Upper lobe of left lung (tissue), 6 donors: ENCODE measurements at regions not wholly inside any gene's neighbourhood (a gene's known extent, or its start where the extent isn't known, plus 50 kb on each side); places are given as distances from the start of the nearest gene placed in this dataset.

Experiments used
- ATAC-seq, 2 donors: fragments of 200-7000 bp; cut with Tn5 transposase; one replicate each; pipeline ENCODE4 v1.9.1; 2022; ENCODE audit warnings: mild to moderate bottlenecking in 2 of 2, moderate library complexity in 2 of 2; ENCODE audit not compliant: low FRiP score in 2 of 2
- DNase-seq, 2 donors: peaks; one replicate each; pipeline ENCODE4 v3.0.0-alpha.2; 2019 to 2020
- H3K27ac ChIP-seq, 4 donors: fragments of 200-600 bp; sonication (generic); one replicate each; pipeline ENCODE4 v1.5.1; 2016 to 2019
- H3K27me3 ChIP-seq, 4 donors: fragments of 200-600 bp; sonication (generic); one replicate each; pipeline ENCODE4 v1.5.1; 2017 to 2019
- H3K36me3 ChIP-seq, 4 donors: fragments of 200-600 bp; sonication (generic); one replicate each; pipeline ENCODE4 v1.5.1; 2016 to 2019
- H3K4me1 ChIP-seq, 4 donors: fragments of 200-600 bp; sonication (generic); one replicate each; pipeline ENCODE4 v1.5.1; 2018 to 2019
- H3K4me3 ChIP-seq, 4 donors: fragments of 200-600 bp; sonication (generic); one replicate each; pipeline ENCODE4 v1.5.1; 2017 to 2019; ENCODE audit warnings: mild to moderate bottlenecking in 2 of 4, moderate library complexity in 1 of 4
- H3K9me3 ChIP-seq, 4 donors: fragments of 200-600 bp; sonication (generic); one replicate each; pipeline ENCODE4 v1.5.1; 2018 to 2019
- EP300 ChIP-seq, 4 donors: sonication (generic); formaldehyde crosslinking; IDR thresholded peaks; one replicate each; pipeline ENCODE4 v1.5.1; 2017; ENCODE audit warnings: antibody characterized with exemption in 4 of 4, control low read depth in 2 of 4
- POLR2A ChIP-seq, 4 donors: fragments of 450-650 bp; IDR thresholded peaks; one replicate each; pipeline ENCODE4 v1.5.1; 2016 to 2017; ENCODE audit warnings: antibody characterized with exemption in 4 of 4, mild to moderate bottlenecking in 2 of 4
- POLR2AphosphoS5 ChIP-seq, 2 donors: sonication (generic); formaldehyde crosslinking; IDR thresholded peaks; one replicate each; pipeline ENCODE4 v1.5.1; 2017; ENCODE audit warnings: antibody characterized with exemption in 2 of 2
- WGBS, 2 donors: methylation state at CpG; one replicate each; pipeline ENCODE4 v1.1.5; 2017 to 2018; 5-methylcytosine and 5-hydroxymethylcytosine counted together
- TF ChIP-seq, protein P1 (sequence below), 6 experiments: fragments of 450-650 bp in 4 of 6; fragments of 200-600 bp in 2 of 6; sonication (generic) in 2 of 6; IDR thresholded peaks; one replicate each; pipeline ENCODE4 v1.5.1; 2016 to 2019; ENCODE audit warnings: antibody characterized with exemption in 6 of 6
- donor health status: DM: no; HTN: no; CAD: no; lungs with moderate emphysema.
- donor health status: DM: no; HTN: yes; CAD: no; lungs with severe emphysema.

DNA sequence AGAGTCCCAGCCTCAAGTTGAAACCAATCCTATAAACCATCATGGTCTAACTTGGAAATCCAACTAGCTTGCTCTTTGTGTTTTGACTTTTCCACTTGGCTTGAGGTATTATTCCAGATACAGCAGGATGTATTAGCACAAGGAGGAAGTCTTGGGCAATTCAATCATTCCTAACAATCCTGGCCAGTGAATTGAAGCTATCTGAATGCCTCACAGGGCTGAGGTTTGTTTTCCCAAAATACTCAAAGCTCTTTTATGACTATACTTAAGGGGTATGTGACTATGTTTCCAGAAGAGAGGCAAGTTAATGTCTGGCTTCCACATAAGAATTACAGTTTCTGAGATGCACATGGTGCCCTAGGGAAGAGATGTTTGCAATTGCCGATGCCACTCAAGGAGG is 66.8 kb upstream of the SH3RF1 start:
- H3K4me1 ChIP-seq = no peaks in the 10 kb centered on the region
- no peak overlapping the region for H3K27ac ChIP-seq
- no peaks in the 10 kb centered on the region for H3K27me3 ChIP-seq
- TF ChIP-seq, protein P1, sequence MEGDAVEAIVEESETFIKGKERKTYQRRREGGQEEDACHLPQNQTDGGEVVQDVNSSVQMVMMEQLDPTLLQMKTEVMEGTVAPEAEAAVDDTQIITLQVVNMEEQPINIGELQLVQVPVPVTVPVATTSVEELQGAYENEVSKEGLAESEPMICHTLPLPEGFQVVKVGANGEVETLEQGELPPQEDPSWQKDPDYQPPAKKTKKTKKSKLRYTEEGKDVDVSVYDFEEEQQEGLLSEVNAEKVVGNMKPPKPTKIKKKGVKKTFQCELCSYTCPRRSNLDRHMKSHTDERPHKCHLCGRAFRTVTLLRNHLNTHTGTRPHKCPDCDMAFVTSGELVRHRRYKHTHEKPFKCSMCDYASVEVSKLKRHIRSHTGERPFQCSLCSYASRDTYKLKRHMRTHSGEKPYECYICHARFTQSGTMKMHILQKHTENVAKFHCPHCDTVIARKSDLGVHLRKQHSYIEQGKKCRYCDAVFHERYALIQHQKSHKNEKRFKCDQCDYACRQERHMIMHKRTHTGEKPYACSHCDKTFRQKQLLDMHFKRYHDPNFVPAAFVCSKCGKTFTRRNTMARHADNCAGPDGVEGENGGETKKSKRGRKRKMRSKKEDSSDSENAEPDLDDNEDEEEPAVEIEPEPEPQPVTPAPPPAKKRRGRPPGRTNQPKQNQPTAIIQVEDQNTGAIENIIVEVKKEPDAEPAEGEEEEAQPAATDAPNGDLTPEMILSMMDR (IDR thresholded peaks at IDR 0.05) = no peak
- TF ChIP-seq POLR2AphosphoS5 (IDR thresholded peaks at IDR 0.05) = no peak
- TF ChIP-seq EP300 (IDR thresholded peaks at IDR 0.05) = no peak
- TF ChIP-seq POLR2A (IDR thresholded peaks at IDR 0.05) = no peak
- peaks cover 0 to 5% (median 0%) of the 10 kb centered on the region in 4 donors for H3K9me3 ChIP-seq
- no peak overlapping the region for H3K4me3 ChIP-seq
- WGBS, 2 donors = 100% methylated on average over 1 of the region's 1 CpG
- ATAC-seq (no peak), DNase-seq (no peak)
- no peaks in the 10 kb centered on the region for H3K36me3 ChIP-seq

DNA sequence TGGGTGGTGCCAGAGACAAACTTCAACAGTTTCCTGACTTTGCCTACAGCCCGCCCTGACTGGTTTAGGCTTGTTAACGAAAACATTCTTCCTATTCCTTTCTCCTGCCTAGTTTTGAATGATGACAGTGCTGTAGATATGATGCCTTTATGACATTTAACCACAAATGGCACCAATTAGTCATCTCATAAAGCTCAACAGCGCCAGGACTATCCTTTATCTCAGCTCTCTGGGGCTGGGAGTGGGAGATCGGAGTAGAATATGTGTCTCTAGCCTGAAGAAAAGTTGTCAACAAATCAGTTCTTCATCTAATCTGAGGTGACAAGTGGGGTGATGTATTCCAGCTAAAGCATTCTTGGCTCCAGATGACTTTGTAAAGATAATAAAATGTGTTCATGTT is 64.6 kb upstream of the SH3RF1 start:
- TF ChIP-seq POLR2A (IDR thresholded peaks at IDR 0.05) = no peak
- WGBS, 2 donors = 82 to 87% methylated on average over 4 of the region's 4 CpGs
- DNase-seq (no peak), ATAC-seq (no peak)
- Histone ChIP-seq H3K4me3 (no peak overlapping the region), H3K27me3 (no peaks in the 10 kb centered on the region), H3K4me1 (no peaks in the 10 kb centered on the region), H3K9me3 (peaks cover 0 to 5% (median 0%) of the 10 kb centered on the region in 4 donors), H3K36me3 (no peaks in the 10 kb centered on the region), H3K27ac (no peak overlapping the region)

DNA sequence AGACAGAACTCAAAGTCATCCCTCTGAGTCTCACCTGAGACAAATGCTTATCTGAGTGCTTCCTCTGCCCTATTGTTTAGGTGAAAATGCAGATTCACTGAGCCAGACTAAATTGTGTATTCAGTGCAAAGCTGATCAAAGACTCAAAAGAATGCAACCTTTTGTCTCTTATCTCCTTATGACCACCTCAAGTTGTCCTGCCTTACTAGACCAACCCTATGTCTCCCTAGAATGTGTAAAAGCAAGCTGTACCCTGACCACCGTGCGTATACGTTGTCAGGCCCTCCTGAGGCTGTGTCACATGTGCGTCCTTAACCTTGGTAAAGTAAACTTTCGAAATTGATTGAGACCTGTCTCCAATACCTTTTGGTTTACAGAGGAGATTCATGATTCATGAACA is 63.6 kb upstream of the SH3RF1 start:
- no peak for ATAC-seq
- no peak for DNase-seq
- H3K9me3 ChIP-seq = peaks cover 0 to 5% (median 0%) of the 10 kb centered on the region in 4 donors
- TF ChIP-seq EP300 (IDR thresholded peaks at IDR 0.05) = no peak
- TF ChIP-seq, protein P1 (IDR thresholded peaks at IDR 0.05) = no peak
- no peak for TF ChIP-seq POLR2A (IDR thresholded peaks at IDR 0.05)
- TF ChIP-seq POLR2AphosphoS5 (IDR thresholded peaks at IDR 0.05) = no peak
- H3K4me3 ChIP-seq = no peak overlapping the region
- H3K27me3 ChIP-seq = no peaks in the 10 kb centered on the region
- no peaks in the 10 kb centered on the region for H3K36me3 ChIP-seq
- H3K27ac ChIP-seq = no peak overlapping the region
- H3K4me1 ChIP-seq = no peaks in the 10 kb centered on the region
- 71 to 92% methylated on average over 5 of the region's 5 CpGs for WGBS, 2 donors

DNA sequence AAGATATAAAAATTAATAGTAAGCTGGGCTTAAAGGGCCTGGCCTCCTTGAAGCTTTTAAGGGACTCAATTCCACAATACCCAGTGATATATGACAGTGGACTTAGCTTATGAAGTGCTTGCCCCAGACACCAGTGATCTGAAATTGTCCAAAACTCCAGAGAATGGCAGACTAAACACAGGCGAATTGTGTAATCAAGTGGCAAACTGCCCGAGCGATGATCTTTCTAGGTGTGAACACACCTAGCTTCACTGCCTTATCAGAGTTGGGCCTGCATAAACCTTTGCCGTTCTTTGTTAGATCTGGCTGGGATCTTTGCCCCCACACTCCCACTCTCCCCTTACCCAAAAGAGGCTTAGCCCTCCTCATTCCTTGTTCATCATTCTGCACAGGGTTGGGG is 62.5 kb upstream of the SH3RF1 start:
- H3K9me3 ChIP-seq = peaks cover 0 to 5% (median 0%) of the 10 kb centered on the region in 4 donors
- no peaks in the 10 kb centered on the region for H3K27me3 ChIP-seq
- TF ChIP-seq, protein P1 (IDR thresholded peaks at IDR 0.05) = no peak
- TF ChIP-seq EP300 (IDR thresholded peaks at IDR 0.05) (no peak), POLR2AphosphoS5 (IDR thresholded peaks at IDR 0.05) (no peak), POLR2A (IDR thresholded peaks at IDR 0.05) (no peak)
- no peak overlapping the region for H3K27ac ChIP-seq
- H3K4me3 ChIP-seq = no peak overlapping the region
- no peak for DNase-seq
- WGBS, 2 donors = 92 to 97% methylated on average over 1 to 4 of the region's 4 CpGs
- no peak for ATAC-seq
- H3K4me1 ChIP-seq = no peaks in the 10 kb centered on the region
- no peaks in the 10 kb centered on the region for H3K36me3 ChIP-seq

DNA sequence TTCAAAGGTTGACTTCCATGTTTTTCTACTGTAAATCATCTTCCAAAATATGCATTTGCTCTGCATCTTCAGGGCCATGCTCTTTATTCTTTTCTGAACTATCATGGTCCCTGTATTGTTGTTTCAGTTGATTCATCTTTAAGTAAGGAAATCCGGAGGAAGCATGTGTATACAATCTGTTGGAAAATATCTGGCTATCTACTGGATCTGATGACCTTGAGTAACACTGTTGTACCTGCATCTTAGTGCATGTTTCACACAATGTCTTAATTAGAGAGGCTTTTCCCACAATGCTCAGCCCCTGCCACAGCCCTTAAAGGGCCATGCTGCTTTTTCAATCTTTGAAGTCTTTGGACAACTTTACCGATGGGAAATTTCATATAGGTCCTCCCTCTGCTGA is 61.8 kb upstream of the SH3RF1 start:
- ATAC-seq = no peak

More for the DNA sequence above, 61.8 kb upstream of the SH3RF1 start:
- H3K9me3 ChIP-seq = peaks cover 0 to 5% (median 0%) of the 10 kb centered on the region in 4 donors
- H3K36me3 ChIP-seq = no peaks in the 10 kb centered on the region
- H3K4me1 ChIP-seq = no peaks in the 10 kb centered on the region
- no peak overlapping the region for H3K4me3 ChIP-seq
- no peaks in the 10 kb centered on the region for H3K27me3 ChIP-seq
- DNase-seq = no peak
- no peak for TF ChIP-seq POLR2A (IDR thresholded peaks at IDR 0.05)
- no peak for TF ChIP-seq POLR2AphosphoS5 (IDR thresholded peaks at IDR 0.05)
- TF ChIP-seq, protein P1 (IDR thresholded peaks at IDR 0.05) = no peak
- no peak for TF ChIP-seq EP300 (IDR thresholded peaks at IDR 0.05)
- H3K27ac ChIP-seq = no peak overlapping the region
- 72 to 73% methylated on average over 2 of the region's 2 CpGs for WGBS, 2 donors
